ENCODE measurements at regions not wholly inside any gene's neighbourhood (a gene's known extent, or its start where the extent isn't known, plus 50 kb on each side); places are given as distances from the start of the nearest gene placed in this dataset.

DNA sequence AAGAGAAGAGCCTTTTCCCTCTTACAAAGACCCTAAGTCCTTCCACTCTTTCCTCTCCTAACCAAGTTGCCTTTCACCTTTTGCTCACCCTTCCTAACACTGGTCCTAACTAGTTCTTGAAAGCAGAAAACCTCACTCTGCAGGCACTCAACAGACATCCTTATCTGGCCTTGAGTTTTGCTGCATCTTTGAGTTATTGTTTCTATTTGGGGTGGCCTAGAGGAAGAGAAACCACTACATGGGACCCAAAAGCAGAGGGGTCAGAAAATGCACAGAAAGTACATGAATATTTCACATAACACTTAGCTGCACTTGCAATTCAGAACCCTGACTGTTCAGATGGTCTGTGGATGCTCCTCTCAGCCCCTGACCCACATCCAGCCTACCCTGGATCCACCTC, 178.3 kb upstream of the SYT6 start:
- no peaks in the 10 kb centered on the region for H3K36me3 ChIP-seq (ENCODE audit: control insufficient read depth, insufficient read depth, low read length)
- no peaks in the 10 kb centered on the region for H3K4me1 ChIP-seq (ENCODE audit: control insufficient read depth, insufficient read depth, low read length)
- no peaks in the 10 kb centered on the region for H3K9me3 ChIP-seq (ENCODE audit: control insufficient read depth, low read length)
- no peak overlapping the region for H3K27ac ChIP-seq (ENCODE audit: insufficient read depth, low read depth, low read length, poor library complexity, severe bottlenecking)
- no peak overlapping the region for H3K4me3 ChIP-seq (ENCODE audit: insufficient read depth, low read depth, low read length)
- no peaks in the 10 kb centered on the region for H3K27me3 ChIP-seq (ENCODE audit: control insufficient read depth, insufficient read depth, low read length, poor library complexity, severe bottlenecking)

DNA sequence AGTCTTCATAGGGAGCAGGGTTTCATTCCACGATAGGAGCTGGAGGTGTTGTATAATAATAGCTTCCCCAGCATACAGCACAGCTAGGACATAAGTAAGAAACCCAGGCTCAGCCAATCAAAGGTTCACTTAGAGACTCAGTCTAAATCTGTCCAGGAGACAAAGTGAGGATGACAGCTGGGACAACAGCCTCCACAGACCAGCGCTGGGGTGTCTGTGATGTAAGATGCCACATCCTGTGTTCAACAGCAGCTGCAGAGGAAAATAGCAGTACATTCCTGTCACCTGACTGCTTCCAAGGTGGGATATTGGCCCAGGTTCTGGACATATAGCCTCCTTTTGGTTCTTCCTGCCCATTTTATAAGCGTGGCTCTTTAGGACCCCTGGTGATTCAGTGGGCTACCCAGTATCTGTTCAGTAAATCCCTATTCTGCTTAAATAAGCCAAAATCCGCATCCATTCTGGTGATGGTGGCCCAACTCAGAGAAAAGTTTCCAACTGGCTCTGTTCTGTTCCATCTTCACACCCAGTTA, 176.8 kb upstream of the SYT6 start:
- Histone ChIP-seq H3K27ac (ENCODE audit: insufficient read depth, low read depth, low read length, poor library complexity, severe bottlenecking) (no peak overlapping the region), H3K4me1 (ENCODE audit: control insufficient read depth, insufficient read depth, low read length) (no peaks in the 10 kb centered on the region), H3K4me3 (ENCODE audit: insufficient read depth, low read depth, low read length) (no peak overlapping the region), H3K36me3 (ENCODE audit: control insufficient read depth, insufficient read depth, low read length) (no peaks in the 10 kb centered on the region), H3K9me3 (ENCODE audit: control insufficient read depth, low read length) (no peaks in the 10 kb centered on the region), H3K27me3 (ENCODE audit: control insufficient read depth, insufficient read depth, low read length, poor library complexity, severe bottlenecking) (no peaks in the 10 kb centered on the region)
- WGBS, 2 experiments = 93 to 94% methylated on average over 3 to 4 of the region's 4 CpGs

DNA sequence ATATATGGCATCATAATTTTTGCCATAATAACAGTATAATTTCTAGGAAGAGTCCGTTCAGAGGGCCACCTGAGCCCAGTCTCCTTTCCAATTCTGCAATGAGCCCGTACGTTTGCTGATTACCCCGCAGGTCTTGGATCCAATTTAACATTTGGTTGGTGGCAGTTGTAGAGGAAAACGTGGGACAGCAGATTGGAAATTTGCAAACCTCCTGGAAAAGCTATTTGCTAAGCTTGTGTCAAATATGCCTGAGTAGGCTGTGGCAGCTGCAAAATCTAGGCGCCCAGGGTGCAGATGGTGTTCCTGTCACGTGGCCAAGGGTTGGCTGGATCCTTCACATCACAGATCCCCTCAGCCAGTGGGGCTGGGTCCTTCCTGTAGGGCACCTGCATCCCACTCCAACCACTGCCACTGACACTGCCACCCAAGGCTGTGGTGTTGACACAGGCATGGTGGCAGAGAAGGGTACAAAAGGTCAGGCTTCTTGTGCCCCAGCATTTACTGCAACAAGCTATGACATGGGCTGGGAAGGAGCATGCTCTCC, 174.8 kb upstream of the SYT6 start:
- no peak overlapping the region for H3K4me3 ChIP-seq (ENCODE audit: insufficient read depth, low read depth, low read length)
- no peaks in the 10 kb centered on the region for H3K9me3 ChIP-seq (ENCODE audit: control insufficient read depth, low read length)
- no peaks in the 10 kb centered on the region for H3K27me3 ChIP-seq (ENCODE audit: control insufficient read depth, insufficient read depth, low read length, poor library complexity, severe bottlenecking)
- H3K27ac ChIP-seq (ENCODE audit: insufficient read depth, low read depth, low read length, poor library complexity, severe bottlenecking) = no peak overlapping the region
- H3K36me3 ChIP-seq (ENCODE audit: control insufficient read depth, insufficient read depth, low read length) = no peaks in the 10 kb centered on the region
- WGBS, 2 experiments = 95 to 98% methylated on average over 7 of the region's 7 CpGs
- no peaks in the 10 kb centered on the region for H3K4me1 ChIP-seq (ENCODE audit: control insufficient read depth, insufficient read depth, low read length)

DNA sequence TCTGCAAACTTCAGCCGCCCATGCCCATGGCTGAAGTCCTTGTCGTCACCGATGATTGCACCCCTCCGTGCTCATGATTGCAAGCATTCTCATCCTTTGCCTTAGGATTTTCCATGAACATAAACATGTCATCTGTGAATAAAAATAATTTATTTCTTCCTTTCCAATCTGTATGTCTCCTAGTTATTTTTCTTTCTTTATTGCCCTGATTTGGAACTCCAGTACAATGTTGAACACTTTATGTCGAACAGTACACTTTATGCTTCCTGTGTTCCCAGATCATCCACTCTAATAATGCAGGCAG, 170.9 kb upstream of the SYT6 start:
- Histone ChIP-seq H3K27me3 (ENCODE audit: control insufficient read depth, insufficient read depth, low read length, poor library complexity, severe bottlenecking) (no peaks in the 10 kb centered on the region), H3K36me3 (ENCODE audit: control insufficient read depth, insufficient read depth, low read length) (no peaks in the 10 kb centered on the region), H3K4me1 (ENCODE audit: control insufficient read depth, insufficient read depth, low read length) (no peaks in the 10 kb centered on the region), H3K4me3 (ENCODE audit: insufficient read depth, low read depth, low read length) (no peak overlapping the region), H3K9me3 (ENCODE audit: control insufficient read depth, low read length) (no peaks in the 10 kb centered on the region), H3K27ac (ENCODE audit: insufficient read depth, low read depth, low read length, poor library complexity, severe bottlenecking) (no peak overlapping the region)
- 87 to 93% methylated on average over 4 to 5 of the region's 5 CpGs for WGBS, 2 experiments

DNA sequence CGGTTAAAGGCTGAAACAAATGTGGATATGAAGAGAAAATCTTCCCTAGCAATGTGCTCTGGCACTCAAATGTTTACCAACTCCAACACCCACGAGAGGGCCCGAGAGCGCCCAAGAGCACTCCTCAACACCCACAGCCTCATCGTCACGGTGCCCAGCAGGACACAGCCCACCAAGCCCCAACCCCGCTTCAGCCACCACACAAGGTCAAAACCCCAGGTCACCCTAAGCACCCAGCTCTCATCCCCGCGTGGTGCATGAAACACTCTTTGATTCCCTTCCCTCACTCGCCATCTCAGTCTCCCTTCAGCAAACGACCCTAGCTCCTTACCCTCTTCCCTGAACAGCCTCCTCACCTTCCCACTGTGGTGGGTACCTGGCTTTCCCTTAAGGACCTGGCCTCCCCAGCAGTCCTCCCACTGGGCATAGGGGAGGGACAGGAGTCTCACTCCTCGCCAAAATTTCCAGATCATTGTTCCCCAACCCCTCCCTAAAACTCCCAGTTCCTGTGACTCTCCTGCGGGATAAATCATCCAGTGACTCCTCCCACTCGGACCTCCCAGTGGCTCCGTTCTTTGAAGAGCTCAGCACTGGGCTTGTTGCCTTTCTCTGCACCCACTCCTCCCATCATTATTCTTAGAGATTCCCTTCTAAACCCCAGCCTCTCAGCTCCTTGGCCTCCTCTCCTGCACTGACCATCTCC, 170.4 kb upstream of the SYT6 start:
- Histone ChIP-seq H3K27ac (ENCODE audit: insufficient read depth, low read depth, low read length, poor library complexity, severe bottlenecking) (no peak overlapping the region), H3K27me3 (ENCODE audit: control insufficient read depth, insufficient read depth, low read length, poor library complexity, severe bottlenecking) (no peaks in the 10 kb centered on the region), H3K36me3 (ENCODE audit: control insufficient read depth, insufficient read depth, low read length) (no peaks in the 10 kb centered on the region), H3K4me3 (ENCODE audit: insufficient read depth, low read depth, low read length) (no peak overlapping the region), H3K9me3 (ENCODE audit: control insufficient read depth, low read length) (no peaks in the 10 kb centered on the region), H3K4me1 (ENCODE audit: control insufficient read depth, insufficient read depth, low read length) (no peaks in the 10 kb centered on the region)
- WGBS, 2 experiments = 85 to 86% methylated on average over 15 of the region's 15 CpGs

DNA sequence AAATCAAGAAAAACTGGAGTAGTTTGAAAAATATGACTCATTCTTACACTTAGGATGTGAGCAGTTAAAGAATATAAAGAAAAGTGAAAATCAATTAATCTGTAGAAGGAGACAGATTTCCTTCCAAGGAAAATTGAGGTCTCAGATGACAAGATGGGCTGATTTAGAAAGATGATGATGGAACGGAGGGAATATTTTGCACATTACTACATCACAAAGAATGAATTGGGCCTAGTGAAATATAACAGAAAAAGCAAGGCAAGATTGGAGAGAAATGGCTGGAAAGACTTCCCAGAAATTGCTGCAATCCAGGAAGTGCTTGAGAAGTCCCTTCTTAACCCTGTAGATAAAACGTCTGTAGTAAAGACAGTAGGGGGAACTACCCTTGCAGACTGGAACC, 169.1 kb upstream of the SYT6 start:
- H3K9me3 ChIP-seq (ENCODE audit: control insufficient read depth, low read length) = no peaks in the 10 kb centered on the region
- H3K27me3 ChIP-seq (ENCODE audit: control insufficient read depth, insufficient read depth, low read length, poor library complexity, severe bottlenecking) = no peaks in the 10 kb centered on the region
- H3K4me1 ChIP-seq (ENCODE audit: control insufficient read depth, insufficient read depth, low read length) = no peaks in the 10 kb centered on the region
- no peak overlapping the region for H3K27ac ChIP-seq (ENCODE audit: insufficient read depth, low read depth, low read length, poor library complexity, severe bottlenecking)
- no peak overlapping the region for H3K4me3 ChIP-seq (ENCODE audit: insufficient read depth, low read depth, low read length)
- WGBS, 2 experiments = 87 to 95% methylated on average over 1 to 2 of the region's 2 CpGs
- no peaks in the 10 kb centered on the region for H3K36me3 ChIP-seq (ENCODE audit: control insufficient read depth, insufficient read depth, low read length)

DNA sequence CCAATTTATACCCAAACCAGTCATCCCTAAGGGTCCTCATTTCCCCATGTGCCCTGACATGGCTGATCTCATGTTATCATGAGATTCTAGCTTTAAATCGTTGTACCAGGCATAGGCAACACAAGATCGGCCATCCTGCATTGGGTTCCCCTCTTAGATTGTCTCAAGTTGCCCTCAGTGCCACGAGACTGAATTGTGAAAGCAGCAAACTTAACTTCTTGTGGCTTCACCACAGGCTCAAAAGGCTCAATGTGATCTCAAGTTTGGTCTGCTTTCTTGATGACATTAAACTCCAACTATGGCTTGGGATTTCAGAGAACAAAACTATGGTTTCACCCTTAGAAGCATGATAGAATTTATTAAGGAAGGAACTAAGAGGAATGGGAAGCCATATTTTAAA, 168.5 kb upstream of the SYT6 start:
- Histone ChIP-seq H3K36me3 (ENCODE audit: control insufficient read depth, insufficient read depth, low read length) (no peaks in the 10 kb centered on the region), H3K4me1 (ENCODE audit: control insufficient read depth, insufficient read depth, low read length) (no peaks in the 10 kb centered on the region), H3K27ac (ENCODE audit: insufficient read depth, low read depth, low read length, poor library complexity, severe bottlenecking) (no peak overlapping the region), H3K4me3 (ENCODE audit: insufficient read depth, low read depth, low read length) (no peak overlapping the region), H3K9me3 (ENCODE audit: control insufficient read depth, low read length) (no peaks in the 10 kb centered on the region), H3K27me3 (ENCODE audit: control insufficient read depth, insufficient read depth, low read length, poor library complexity, severe bottlenecking) (no peaks in the 10 kb centered on the region)
- WGBS, 2 experiments = 86 to 90% methylated on average over 3 of the region's 3 CpGs

DNA sequence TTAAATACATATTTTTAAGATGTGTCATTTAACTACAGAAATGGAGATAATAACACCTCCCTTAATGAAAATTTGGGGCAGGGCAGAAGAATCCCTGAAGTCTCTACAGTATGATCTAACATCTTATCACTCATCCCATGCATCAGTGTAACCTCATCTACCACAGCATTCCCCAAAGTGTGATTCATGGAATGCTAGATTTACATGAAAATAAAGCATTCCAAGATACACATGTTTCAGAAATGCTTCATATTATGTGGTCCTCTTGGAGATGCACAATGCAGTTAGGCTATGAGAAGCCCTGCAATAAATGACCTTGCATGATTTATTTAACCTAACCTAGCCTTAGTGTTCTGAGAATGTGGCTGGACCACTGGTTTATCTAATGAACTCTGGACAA, 166.9 kb upstream of the SYT6 start:
- Histone ChIP-seq H3K27ac (ENCODE audit: insufficient read depth, low read depth, low read length, poor library complexity, severe bottlenecking) (no peak overlapping the region), H3K4me1 (ENCODE audit: control insufficient read depth, insufficient read depth, low read length) (no peaks in the 10 kb centered on the region), H3K27me3 (ENCODE audit: control insufficient read depth, insufficient read depth, low read length, poor library complexity, severe bottlenecking) (no peaks in the 10 kb centered on the region), H3K9me3 (ENCODE audit: control insufficient read depth, low read length) (no peaks in the 10 kb centered on the region), H3K4me3 (ENCODE audit: insufficient read depth, low read depth, low read length) (no peak overlapping the region), H3K36me3 (ENCODE audit: control insufficient read depth, insufficient read depth, low read length) (no peaks in the 10 kb centered on the region)

DNA sequence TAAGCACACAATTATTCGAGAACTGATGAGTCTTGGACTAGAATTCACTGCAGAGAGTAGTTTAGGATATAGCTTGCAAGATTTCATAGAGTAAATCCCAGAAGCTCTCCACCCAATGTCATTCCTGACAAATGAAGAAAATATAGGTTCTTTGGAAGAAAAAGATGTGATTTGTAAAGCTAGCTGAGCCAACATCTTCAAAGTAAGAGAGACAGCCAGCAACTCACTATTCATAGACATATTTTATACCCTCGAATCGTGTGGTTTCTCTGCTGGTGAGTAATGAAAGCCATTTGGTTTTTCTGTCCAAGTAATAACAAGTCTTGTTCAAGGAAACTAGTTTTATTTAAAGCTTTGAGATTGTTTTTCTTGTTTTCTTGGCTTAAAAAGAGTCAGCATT, 165.7 kb upstream of the SYT6 start:
- Histone ChIP-seq H3K9me3 (ENCODE audit: control insufficient read depth, low read length) (no peaks in the 10 kb centered on the region), H3K27ac (ENCODE audit: insufficient read depth, low read depth, low read length, poor library complexity, severe bottlenecking) (no peak overlapping the region), H3K36me3 (ENCODE audit: control insufficient read depth, insufficient read depth, low read length) (no peaks in the 10 kb centered on the region), H3K4me1 (ENCODE audit: control insufficient read depth, insufficient read depth, low read length) (no peaks in the 10 kb centered on the region), H3K4me3 (ENCODE audit: insufficient read depth, low read depth, low read length) (no peak overlapping the region), H3K27me3 (ENCODE audit: control insufficient read depth, insufficient read depth, low read length, poor library complexity, severe bottlenecking) (no peaks in the 10 kb centered on the region)
- 97 to 100% methylated on average over 3 of the region's 3 CpGs for WGBS, 2 experiments

DNA sequence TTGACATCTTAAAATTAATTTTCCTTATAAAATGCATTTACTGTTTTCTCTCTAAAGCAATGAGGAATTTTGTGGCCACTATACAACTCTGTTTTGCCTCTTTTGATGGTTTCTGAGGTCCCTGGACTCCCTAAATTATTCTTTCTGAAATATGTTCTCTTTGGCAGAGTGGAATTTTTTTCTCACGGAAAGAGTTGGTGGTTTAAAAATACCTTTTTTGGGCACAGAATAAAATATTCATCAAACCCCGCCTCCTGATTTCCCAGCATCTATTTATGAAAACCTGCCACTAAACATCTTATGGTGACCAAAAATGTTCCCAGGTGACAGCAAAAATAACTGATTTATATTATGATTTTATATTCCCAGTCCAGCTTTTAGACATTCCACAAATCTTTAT, 165.3 kb upstream of the SYT6 start:
- Histone ChIP-seq H3K27me3 (ENCODE audit: control insufficient read depth, insufficient read depth, low read length, poor library complexity, severe bottlenecking) (no peaks in the 10 kb centered on the region), H3K4me1 (ENCODE audit: control insufficient read depth, insufficient read depth, low read length) (no peaks in the 10 kb centered on the region), H3K9me3 (ENCODE audit: control insufficient read depth, low read length) (no peaks in the 10 kb centered on the region), H3K27ac (ENCODE audit: insufficient read depth, low read depth, low read length, poor library complexity, severe bottlenecking) (no peak overlapping the region), H3K36me3 (ENCODE audit: control insufficient read depth, insufficient read depth, low read length) (no peaks in the 10 kb centered on the region), H3K4me3 (ENCODE audit: insufficient read depth, low read depth, low read length) (no peak overlapping the region)
- 83 to 93% methylated on average over 1 to 2 of the region's 2 CpGs for WGBS, 2 experiments

DNA sequence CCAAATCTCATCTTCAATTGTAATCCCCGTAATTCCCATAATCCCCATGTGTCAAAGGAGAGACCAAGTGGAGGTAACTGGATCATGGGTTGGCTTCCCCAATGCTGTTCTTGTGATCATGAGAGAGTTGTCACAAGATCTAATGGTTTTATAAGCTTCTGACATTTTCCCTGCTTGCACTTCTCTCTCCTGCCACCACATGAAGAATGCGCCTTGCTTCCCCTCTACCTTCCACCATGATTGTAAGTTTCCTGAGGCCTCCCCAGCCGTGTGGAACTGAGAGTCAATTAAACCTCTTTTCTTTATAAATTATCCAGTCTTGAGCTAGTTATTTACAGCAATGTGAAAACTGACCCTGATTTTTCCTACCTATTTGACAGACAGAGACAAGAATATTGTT, 162.5 kb upstream of the SYT6 start:
- H3K36me3 ChIP-seq (ENCODE audit: control insufficient read depth, insufficient read depth, low read length) = no peaks in the 10 kb centered on the region
- H3K4me3 ChIP-seq (ENCODE audit: insufficient read depth, low read depth, low read length) = no peak overlapping the region
- H3K27ac ChIP-seq (ENCODE audit: insufficient read depth, low read depth, low read length, poor library complexity, severe bottlenecking) = no peak overlapping the region
- H3K4me1 ChIP-seq (ENCODE audit: control insufficient read depth, insufficient read depth, low read length) = no peaks in the 10 kb centered on the region
- no peaks in the 10 kb centered on the region for H3K9me3 ChIP-seq (ENCODE audit: control insufficient read depth, low read length)
- WGBS, 2 experiments = 87 to 95% methylated on average over 3 of the region's 3 CpGs
- no peaks in the 10 kb centered on the region for H3K27me3 ChIP-seq (ENCODE audit: control insufficient read depth, insufficient read depth, low read length, poor library complexity, severe bottlenecking)

Data from ectodermal cell (in vitro differentiated cells).